HFFc6 (cell line): ENCODE measurements at regions not wholly inside any gene's neighbourhood (a gene's known extent, or its start where the extent isn't known, plus 50 kb on each side); places are given as distances from the start of the nearest gene placed in this dataset.

Experiments
- DNase-seq: peaks from one replicate; pipeline ENCODE4 v3.0.0-alpha.2; 2018
- H3K27ac Mint-ChIP-seq: 2 replicates; pipeline ENCODE4 v1.8.0; 2020; ENCODE audit warnings: mild to moderate bottlenecking, mixed read lengths
- H3K27me3 Mint-ChIP-seq: 2 replicates; pipeline ENCODE4 v1.8.0; 2021; ENCODE audit warnings: mild to moderate bottlenecking, moderate library complexity, mixed read lengths; ENCODE audit not compliant: insufficient read depth
- H3K36me3 Mint-ChIP-seq: 2 replicates; pipeline ENCODE4 v1.8.0; 2021; ENCODE audit warnings: low read depth, mixed read lengths
- H3K4me1 Mint-ChIP-seq: 2 replicates; pipeline ENCODE4 v1.8.0; 2020; ENCODE audit warnings: low read depth, mixed read lengths
- H3K4me3 Mint-ChIP-seq: 2 replicates; pipeline ENCODE4 v1.8.0; 2020; ENCODE audit warnings: mild to moderate bottlenecking, moderate library complexity, mixed read lengths
- H3K9me3 Mint-ChIP-seq: 2 replicates; pipeline ENCODE4 v1.8.0; 2020; ENCODE audit warnings: mild to moderate bottlenecking, mixed read lengths
- TF ChIP-seq, protein P1 (sequence below): fragments of 200-600 bp; sonication (generic); IDR thresholded peaks from 2 replicates; pipeline ENCODE4 v1.5.0; 2021; ENCODE audit warnings: antibody characterized with exemption, mild to moderate bottlenecking

- no peak for DNase-seq
- no peaks in the 10 kb centered on the region for H3K4me1 Mint-ChIP-seq
- H3K4me3 Mint-ChIP-seq, result no peak overlapping the region
- H3K27ac Mint-ChIP-seq, result no peak overlapping the region
- H3K9me3 Mint-ChIP-seq, result peaks cover 31% of the 10 kb centered on the region
- TF ChIP-seq, protein P1, sequence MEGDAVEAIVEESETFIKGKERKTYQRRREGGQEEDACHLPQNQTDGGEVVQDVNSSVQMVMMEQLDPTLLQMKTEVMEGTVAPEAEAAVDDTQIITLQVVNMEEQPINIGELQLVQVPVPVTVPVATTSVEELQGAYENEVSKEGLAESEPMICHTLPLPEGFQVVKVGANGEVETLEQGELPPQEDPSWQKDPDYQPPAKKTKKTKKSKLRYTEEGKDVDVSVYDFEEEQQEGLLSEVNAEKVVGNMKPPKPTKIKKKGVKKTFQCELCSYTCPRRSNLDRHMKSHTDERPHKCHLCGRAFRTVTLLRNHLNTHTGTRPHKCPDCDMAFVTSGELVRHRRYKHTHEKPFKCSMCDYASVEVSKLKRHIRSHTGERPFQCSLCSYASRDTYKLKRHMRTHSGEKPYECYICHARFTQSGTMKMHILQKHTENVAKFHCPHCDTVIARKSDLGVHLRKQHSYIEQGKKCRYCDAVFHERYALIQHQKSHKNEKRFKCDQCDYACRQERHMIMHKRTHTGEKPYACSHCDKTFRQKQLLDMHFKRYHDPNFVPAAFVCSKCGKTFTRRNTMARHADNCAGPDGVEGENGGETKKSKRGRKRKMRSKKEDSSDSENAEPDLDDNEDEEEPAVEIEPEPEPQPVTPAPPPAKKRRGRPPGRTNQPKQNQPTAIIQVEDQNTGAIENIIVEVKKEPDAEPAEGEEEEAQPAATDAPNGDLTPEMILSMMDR, result no peak
- no peaks in the 10 kb centered on the region for H3K27me3 Mint-ChIP-seq
- no peaks in the 10 kb centered on the region for H3K36me3 Mint-ChIP-seq
Measured at GRCh38 chr2:147081831-147082230, 763.0 kb upstream of the ACVR2A start.

DNA sequence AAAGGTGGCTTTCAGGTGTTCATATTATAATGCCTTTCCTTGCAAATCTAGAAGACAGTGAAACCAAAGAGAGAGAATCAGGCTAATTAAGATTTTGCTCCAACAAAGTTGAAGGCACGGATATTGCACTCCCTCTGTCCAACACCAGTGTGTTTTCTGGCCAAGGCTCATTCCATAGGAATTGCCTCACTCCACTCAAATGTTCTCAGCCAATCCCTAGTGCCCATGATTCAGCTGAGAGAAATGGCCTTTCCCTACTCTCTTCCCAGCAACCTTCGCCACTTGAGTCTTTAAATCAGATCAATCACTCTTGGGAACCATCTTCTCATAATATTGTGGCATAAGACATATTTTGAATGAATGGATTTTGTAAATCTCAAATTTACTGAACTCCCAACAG, 768.2 kb upstream of the ACVR2A start:
- Mint-ChIP-seq H3K27ac (no peak overlapping the region), H3K4me1 (no peaks in the 10 kb centered on the region), H3K9me3 (peaks cover 38% of the 10 kb centered on the region), H3K4me3 (no peak overlapping the region), H3K27me3 (no peaks in the 10 kb centered on the region), H3K36me3 (no peaks in the 10 kb centered on the region)
- TF ChIP-seq, protein P1, result no peak
- no peak for DNase-seq

DNA sequence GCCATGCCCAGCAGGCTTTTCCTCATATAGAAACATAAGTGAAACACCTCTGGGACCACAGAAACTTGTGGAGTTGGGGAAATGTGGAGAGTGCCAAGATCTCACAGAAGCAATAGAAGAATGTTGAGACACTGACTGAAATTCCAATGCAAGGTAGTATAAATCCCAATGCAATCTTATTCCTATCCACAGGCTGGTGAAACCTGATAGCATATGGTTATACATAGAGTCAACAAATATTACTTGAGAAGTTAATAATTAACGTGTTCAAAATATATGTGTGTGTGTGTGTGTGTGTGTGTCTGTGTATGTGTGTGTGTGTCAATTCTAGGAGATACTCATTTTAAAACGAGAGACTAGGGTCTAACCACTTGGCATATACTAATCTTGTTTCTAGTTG, 776.8 kb upstream of the ACVR2A start:
- H3K27ac Mint-ChIP-seq, result no peak overlapping the region
- no peaks in the 10 kb centered on the region for H3K36me3 Mint-ChIP-seq
- no peak overlapping the region for H3K4me3 Mint-ChIP-seq
- TF ChIP-seq, protein P1, result no peak
- H3K9me3 Mint-ChIP-seq, result peaks cover 41% of the 10 kb centered on the region
- no peaks in the 10 kb centered on the region for H3K4me1 Mint-ChIP-seq
- no peak for DNase-seq
- H3K27me3 Mint-ChIP-seq, result no peaks in the 10 kb centered on the region

DNA sequence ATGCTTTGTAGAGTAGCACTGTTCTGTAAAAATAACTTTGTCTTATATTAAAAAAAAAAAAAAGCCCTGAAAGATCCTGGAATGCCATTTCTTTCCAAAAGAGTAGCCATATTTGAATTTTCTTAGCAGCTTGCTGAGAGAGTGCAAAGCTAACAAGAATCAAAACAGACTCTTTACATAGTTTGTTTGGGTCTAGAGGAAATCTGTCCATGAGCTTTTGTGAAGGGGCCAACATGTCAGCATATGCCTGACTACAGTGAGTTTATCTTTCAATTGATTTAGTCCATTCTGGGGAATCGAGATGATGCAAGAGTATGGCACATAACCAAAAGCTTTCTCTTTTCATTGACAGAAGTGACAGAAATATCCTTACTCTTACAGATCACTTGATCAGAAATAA, 777.7 kb upstream of the ACVR2A start:
- no peak for DNase-seq
- TF ChIP-seq, protein P1, result no peak
- H3K4me1 Mint-ChIP-seq, result no peaks in the 10 kb centered on the region
- H3K4me3 Mint-ChIP-seq, result no peak overlapping the region
- H3K27me3 Mint-ChIP-seq, result no peaks in the 10 kb centered on the region
- peaks cover 41% of the 10 kb centered on the region for H3K9me3 Mint-ChIP-seq
- no peak overlapping the region for H3K27ac Mint-ChIP-seq
- no peaks in the 10 kb centered on the region; the same call in 1 of the 2 replicates for H3K36me3 Mint-ChIP-seq

GRCh38 chr2:147062073-147062472, 782.8 kb upstream of the ACVR2A start:
- Mint-ChIP-seq H3K36me3 (no peaks in the 10 kb centered on the region; the same call in 1 of the 2 replicates), H3K9me3 (peaks cover 38% of the 10 kb centered on the region), H3K4me3 (no peak overlapping the region), H3K4me1 (no peaks in the 10 kb centered on the region), H3K27me3 (no peaks in the 10 kb centered on the region), H3K27ac (no peak overlapping the region)
- DNase-seq, result no peak
- TF ChIP-seq, protein P1, result no peak

- Mint-ChIP-seq H3K4me3 (no peak overlapping the region), H3K9me3 (peaks cover 34% of the 10 kb centered on the region), H3K4me1 (no peaks in the 10 kb centered on the region), H3K36me3 (no peaks in the 10 kb centered on the region; the same call in 1 of the 2 replicates), H3K27ac (no peak overlapping the region), H3K27me3 (no peaks in the 10 kb centered on the region)
- TF ChIP-seq, protein P1, result no peak
- no peak for DNase-seq
Measured at GRCh38 chr2:147061269-147061668, 783.6 kb upstream of the ACVR2A start.
